GM23338 (cell line): ENCODE measurements at regions not wholly inside any gene's neighbourhood (a gene's known extent, or its start where the extent isn't known, plus 50 kb on each side); places are given as distances from the start of the nearest gene placed in this dataset.

Source experiments
- CREB1 ChIP-seq: fragments of 250-450 bp; sonication (Bioruptor Pico); IDR thresholded peaks from 2 replicates; pipeline ENCODE4 v1.5.0; 2020; ENCODE audit warnings: low read depth, mild to moderate bottlenecking, moderate library complexity
- CTCF ChIP-seq, 2 experiments: fragments of 200-600 bp in 1 of 2; sonication (generic) in 1 of 2; conservative IDR thresholded peaks; 2 replicates each; pipeline versions ENCODE4 v1.5.1 to v1.6.1; 2016 to 2017; ENCODE audit warnings: antibody characterized with exemption in 2 of 2, low read depth in 2 of 2, mild to moderate bottlenecking in 2 of 2, moderate library complexity in 1 of 2
- ETS1 ChIP-seq: IDR thresholded peaks from 2 replicates; pipeline ENCODE4 v1.6.1; 2016; ENCODE audit warnings: antibody characterized with exemption
- EZH2 ChIP-seq: fragments of 200-600 bp; sonication (generic); IDR thresholded peaks from one replicate; pipeline ENCODE4 v1.8.0; 2017; ENCODE audit warnings: antibody characterized with exemption, mild to moderate bottlenecking, low read depth; ENCODE audit not compliant: unreplicated experiment
- EZH2phosphoT487 ChIP-seq: fragments of 200-600 bp; sonication (generic); IDR thresholded peaks from one replicate; pipeline ENCODE4 v1.8.1; 2018; ENCODE audit warnings: antibody characterized with exemption; ENCODE audit not compliant: unreplicated experiment
- POLR2AphosphoS5 ChIP-seq: IDR thresholded peaks from 2 replicates; pipeline ENCODE4 v1.6.1; 2016; ENCODE audit warnings: antibody characterized with exemption, low read depth
- ZNF462 ChIP-seq: fragments of 250-450 bp; sonication (Bioruptor Pico); IDR thresholded peaks from 2 replicates; pipeline ENCODE4 v1.5.0; 2020; ENCODE audit warnings: mild to moderate bottlenecking, moderate library complexity

- TF ChIP-seq CTCF (conservative IDR thresholded peaks at IDR 0.05; ENCODE audit: low read depth in 2 of 2) (no peak), CREB1 (no peak), EZH2phosphoT487 (no peak), ZNF462 (CRISPR knock-in tag) (no peak), POLR2AphosphoS5 (no peak), ETS1 (no peak), EZH2 (no peak)
These were observed 191.3 kb downstream of the BTG1 start for GRCh38 chr12:91954326-91954725.
